Esophagus muscularis mucosa (tissue), 4 donors: ENCODE measurements at regions not wholly inside any gene's neighbourhood (a gene's known extent, or its start where the extent isn't known, plus 50 kb on each side); places are given as distances from the start of the nearest gene placed in this dataset.
A peak's percentile ranks its signal among the peaks of the same experiment; 100 is the strongest.

Source experiments
- DNase-seq: peaks from one replicate; pipeline ENCODE4 v3.0.0-alpha.2; 2017; ENCODE audit errors: extremely low spot score
- H3K27ac ChIP-seq, 4 donors: fragments of 200-600 bp; sonication (generic); replicated peaks in 1 of 4; 1 replicate in 3 of 4; 2 replicates in 1 of 4; pipeline ENCODE4 v1.5.1; 2016 to 2019; ENCODE audit warnings: mild to moderate bottlenecking in 1 of 4
- H3K27me3 ChIP-seq, 4 donors: fragments of 200-600 bp; sonication (generic); one replicate each; pipeline versions ENCODE4 v1.5.1 to v1.6.0; 2016 to 2019
- H3K36me3 ChIP-seq, 4 donors: fragments of 200-600 bp; sonication (generic); one replicate each; pipeline ENCODE4 v1.5.1; 2016 to 2019
- H3K4me1 ChIP-seq, 4 donors: fragments of 200-600 bp; sonication (generic); one replicate each; pipeline ENCODE4 v1.5.1; 2016 to 2019
- H3K4me3 ChIP-seq, 4 donors: fragments of 200-600 bp; sonication (generic); 1 replicate in 2 of 4; 2 replicates in 2 of 4; pipeline ENCODE4 v1.5.1; 2016 to 2019; ENCODE audit warnings: mild to moderate bottlenecking in 4 of 4, moderate library complexity in 1 of 4
- H3K9me3 ChIP-seq, 4 donors: fragments of 200-600 bp; sonication (generic); 1 replicate in 3 of 4; 2 replicates in 1 of 4; pipeline ENCODE4 v1.5.1; 2016 to 2019
- EP300 ChIP-seq: sonication (generic); formaldehyde crosslinking; IDR thresholded peaks from one replicate; pipeline ENCODE4 v1.6.1; 2017; ENCODE audit warnings: antibody characterized with exemption
- POLR2A ChIP-seq: fragments of 450-650 bp; IDR thresholded peaks from one replicate; pipeline ENCODE4 v1.6.1; 2017; ENCODE audit warnings: antibody characterized with exemption, moderate library complexity, mild to moderate bottlenecking, low read depth
- POLR2AphosphoS5 ChIP-seq, 2 donors: sonication (generic); formaldehyde crosslinking; IDR thresholded peaks; one replicate each; pipeline ENCODE4 v1.6.1; 2017; ENCODE audit warnings: antibody characterized with exemption in 2 of 2
- WGBS: methylation state at CpG from one replicate; pipeline ENCODE4 v1.1.5; 2018; 5-methylcytosine and 5-hydroxymethylcytosine counted together
- intact Hi-C: fragments of 100-400 bp; cut with DNase I; formaldehyde crosslinking; loops from one replicate; pipeline ENCODE4 v1.15.1; 2023
- TF ChIP-seq, protein P1 (sequence below), 3 experiments: fragments of 200-600 bp in 2 of 3; fragments of 450-650 bp in 1 of 3; sonication (generic) in 2 of 3; IDR thresholded peaks; one replicate each; pipeline ENCODE4 v1.5.1; 2017 to 2019; ENCODE audit warnings: antibody characterized with exemption in 3 of 3, mild to moderate bottlenecking in 2 of 3, moderate library complexity in 1 of 3

DNA sequence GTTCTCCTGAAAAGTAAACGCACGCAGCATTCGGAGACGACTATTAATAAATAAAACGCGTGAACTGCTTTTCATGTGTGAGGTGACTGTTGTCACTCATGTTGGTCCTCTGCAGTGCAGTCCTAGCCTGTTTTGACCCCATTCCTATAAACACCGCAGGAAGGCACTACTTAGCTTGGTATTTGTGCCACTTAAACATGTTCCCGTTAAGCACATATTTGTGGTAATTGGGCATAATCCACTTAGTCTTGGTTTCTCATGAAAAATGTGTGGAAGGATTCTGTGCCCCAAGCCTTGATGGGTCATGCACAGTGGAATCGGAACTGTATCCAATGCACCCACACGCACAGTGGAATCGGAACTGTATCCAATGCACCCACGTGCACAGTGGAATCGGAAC is 313.9 kb downstream of the THBS2 start:
- 89% methylated on average over 13 of the region's 13 CpGs for WGBS
- H3K9me3 ChIP-seq, result no peaks in the 10 kb centered on the region
- no peak overlapping the region for H3K27ac ChIP-seq
- DNase-seq, result peak; percentile 77
- intact Hi-C loops, result no loop called here
- no peak for TF ChIP-seq POLR2A
- TF ChIP-seq POLR2AphosphoS5 (IDR thresholded peaks at IDR 0.05), result no peak
- TF ChIP-seq EP300, result no peak
- TF ChIP-seq, protein P1, sequence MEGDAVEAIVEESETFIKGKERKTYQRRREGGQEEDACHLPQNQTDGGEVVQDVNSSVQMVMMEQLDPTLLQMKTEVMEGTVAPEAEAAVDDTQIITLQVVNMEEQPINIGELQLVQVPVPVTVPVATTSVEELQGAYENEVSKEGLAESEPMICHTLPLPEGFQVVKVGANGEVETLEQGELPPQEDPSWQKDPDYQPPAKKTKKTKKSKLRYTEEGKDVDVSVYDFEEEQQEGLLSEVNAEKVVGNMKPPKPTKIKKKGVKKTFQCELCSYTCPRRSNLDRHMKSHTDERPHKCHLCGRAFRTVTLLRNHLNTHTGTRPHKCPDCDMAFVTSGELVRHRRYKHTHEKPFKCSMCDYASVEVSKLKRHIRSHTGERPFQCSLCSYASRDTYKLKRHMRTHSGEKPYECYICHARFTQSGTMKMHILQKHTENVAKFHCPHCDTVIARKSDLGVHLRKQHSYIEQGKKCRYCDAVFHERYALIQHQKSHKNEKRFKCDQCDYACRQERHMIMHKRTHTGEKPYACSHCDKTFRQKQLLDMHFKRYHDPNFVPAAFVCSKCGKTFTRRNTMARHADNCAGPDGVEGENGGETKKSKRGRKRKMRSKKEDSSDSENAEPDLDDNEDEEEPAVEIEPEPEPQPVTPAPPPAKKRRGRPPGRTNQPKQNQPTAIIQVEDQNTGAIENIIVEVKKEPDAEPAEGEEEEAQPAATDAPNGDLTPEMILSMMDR (IDR thresholded peaks at IDR 0.05), result no peak
- H3K4me1 ChIP-seq, result peaks cover 3 to 26% (median 9%) of the 10 kb centered on the region in 4 donors
- no peaks in the 10 kb centered on the region for H3K27me3 ChIP-seq
- no peaks in the 10 kb centered on the region for H3K36me3 ChIP-seq
- H3K4me3 ChIP-seq, result no peak overlapping the region

DNA sequence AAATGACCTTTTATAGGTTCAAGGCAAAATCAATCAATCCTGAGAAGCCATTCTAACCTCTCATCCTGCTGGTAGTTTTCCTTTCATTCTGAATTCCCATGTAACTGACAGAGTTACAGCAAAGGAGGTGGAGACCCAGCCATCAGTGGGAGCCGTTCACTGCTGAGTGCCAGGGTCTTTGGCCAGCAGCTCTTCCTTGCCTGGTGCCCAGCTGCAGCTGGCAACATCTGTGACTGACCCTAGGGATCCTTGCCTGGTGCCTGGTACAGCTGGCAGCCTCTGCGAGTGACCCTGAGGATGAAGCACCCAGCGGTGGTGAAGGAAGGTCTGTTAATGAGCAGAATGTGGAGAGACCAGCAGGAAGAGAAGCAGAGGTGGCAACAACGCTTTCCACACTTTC is 314.6 kb downstream of the THBS2 start:
- no peaks in the 10 kb centered on the region for H3K36me3 ChIP-seq
- intact Hi-C loops, result no loop called here
- no peak for TF ChIP-seq POLR2A
- TF ChIP-seq POLR2AphosphoS5 (IDR thresholded peaks at IDR 0.05), result no peak
- no peak for TF ChIP-seq EP300
- TF ChIP-seq, protein P1 (IDR thresholded peaks at IDR 0.05), result no peak
- no peaks in the 10 kb centered on the region for H3K9me3 ChIP-seq
- H3K27ac ChIP-seq, result no peak overlapping the region
- peaks cover 3 to 26% (median 9%) of the 10 kb centered on the region in 4 donors for H3K4me1 ChIP-seq
- H3K27me3 ChIP-seq, result no peaks in the 10 kb centered on the region
- H3K4me3 ChIP-seq, result no peak overlapping the region
- DNase-seq, result no peak
- WGBS, result 77% methylated on average over 4 of the region's 4 CpGs

DNA sequence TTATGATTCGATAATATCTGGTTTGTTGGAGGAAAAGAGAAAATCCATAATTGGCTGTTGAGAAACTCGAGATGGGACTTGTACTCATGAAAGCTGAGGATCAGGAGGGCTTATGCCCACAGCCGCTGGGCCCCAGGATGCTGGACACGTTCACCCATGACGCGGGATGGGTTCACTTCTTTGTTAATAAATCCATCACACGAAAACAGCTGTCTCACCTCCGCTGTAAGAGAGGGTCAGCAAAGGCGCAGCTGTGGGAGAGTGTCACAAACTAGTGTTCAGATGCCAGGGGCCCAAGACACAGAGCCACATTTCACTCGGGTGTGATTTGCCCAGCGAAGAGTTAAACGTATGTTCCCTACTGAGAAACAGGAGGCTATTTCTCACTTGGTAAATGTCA is 315.1 kb downstream of the THBS2 start:
- H3K4me3 ChIP-seq, result no peak overlapping the region
- DNase-seq, result peak; percentile 79

DNA sequence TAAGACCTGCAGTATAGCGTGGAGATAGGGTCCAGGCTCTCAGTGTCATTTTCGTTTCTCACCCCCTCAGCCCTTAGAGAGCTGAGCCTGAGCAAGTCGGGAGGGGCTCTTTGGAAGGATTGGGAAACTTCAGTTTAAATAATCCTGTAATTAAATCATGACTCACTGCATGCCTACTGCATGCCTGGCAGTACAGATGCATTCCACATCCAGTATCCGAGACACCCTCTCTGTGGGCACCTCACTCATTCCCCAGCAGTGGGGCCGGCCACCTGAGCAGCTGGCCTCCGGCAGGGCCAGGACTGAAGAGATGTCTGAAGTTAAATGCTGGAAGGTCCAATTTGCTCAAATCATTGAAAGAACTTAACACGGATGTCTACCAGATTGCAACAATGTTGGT is 316.6 kb downstream of the THBS2 start:
- Histone ChIP-seq H3K36me3 (no peaks in the 10 kb centered on the region), H3K27ac (no peak overlapping the region), H3K4me3 (no peak overlapping the region), H3K9me3 (no peaks in the 10 kb centered on the region), H3K27me3 (no peaks in the 10 kb centered on the region), H3K4me1 (peaks cover 3 to 26% (median 9%) of the 10 kb centered on the region in 4 donors)
- 77% methylated on average over 6 of the region's 7 CpGs for WGBS
- TF ChIP-seq POLR2A, result no peak
- TF ChIP-seq, protein P1 (IDR thresholded peaks at IDR 0.05), result no peak
- TF ChIP-seq POLR2AphosphoS5 (IDR thresholded peaks at IDR 0.05), result no peak
- TF ChIP-seq EP300, result no peak
- no peak for DNase-seq
- intact Hi-C loops, result no loop called here

More for the DNA sequence above, 315.1 kb downstream of the THBS2 start:
- H3K36me3 ChIP-seq, result no peaks in the 10 kb centered on the region
- TF ChIP-seq POLR2AphosphoS5 (IDR thresholded peaks at IDR 0.05) (no peak), POLR2A (no peak), EP300 (no peak)
- TF ChIP-seq, protein P1 (IDR thresholded peaks at IDR 0.05), result no peak
- H3K27ac ChIP-seq, result no peak overlapping the region
- no peaks in the 10 kb centered on the region for H3K27me3 ChIP-seq
- peaks cover 3 to 26% (median 9%) of the 10 kb centered on the region in 4 donors for H3K4me1 ChIP-seq
- 72% methylated on average over 12 of the region's 12 CpGs for WGBS
- intact Hi-C loops, result no loop called here
- H3K9me3 ChIP-seq, result no peaks in the 10 kb centered on the region

DNA sequence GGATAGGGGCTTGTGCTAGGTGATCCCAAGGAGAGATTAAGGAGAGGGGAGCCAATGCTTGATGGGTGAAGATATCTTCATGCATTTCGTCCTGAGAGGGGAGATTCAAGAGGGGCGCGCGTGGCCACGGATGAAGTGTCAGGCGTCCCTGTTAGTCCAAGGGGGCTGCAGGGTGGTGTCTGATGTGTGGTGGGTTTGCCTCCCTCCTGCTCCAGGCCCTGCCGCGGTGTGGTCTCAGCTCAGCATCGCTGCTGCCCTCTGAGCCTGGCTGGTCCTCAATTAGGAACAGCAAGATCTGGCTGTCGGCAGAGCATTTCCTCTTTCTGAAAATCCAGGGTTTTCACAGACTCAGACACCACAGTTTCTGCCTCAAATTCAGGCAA is 318.0 kb downstream of the THBS2 start:
- intact Hi-C loops, result no loop called here
- DNase-seq, result peak; percentile 45
- Histone ChIP-seq H3K4me3 (no peak overlapping the region), H3K36me3 (no peaks in the 10 kb centered on the region), H3K4me1 (peaks cover 3 to 18% (median 6%) of the 10 kb centered on the region in 4 donors), H3K27ac (no peak overlapping the region), H3K9me3 (no peaks in the 10 kb centered on the region), H3K27me3 (no peaks in the 10 kb centered on the region)
- WGBS, result 84% methylated on average over 10 of the region's 10 CpGs
- TF ChIP-seq EP300 (no peak), POLR2A (no peak), POLR2AphosphoS5 (IDR thresholded peaks at IDR 0.05) (no peak)
- TF ChIP-seq, protein P1 (IDR thresholded peaks at IDR 0.05), result no peak
